Uterus (tissue), 3 donors: ENCODE measurements at regions not wholly inside any gene's neighbourhood (a gene's known extent, or its start where the extent isn't known, plus 50 kb on each side); places are given as distances from the start of the nearest gene placed in this dataset.

Experiments
- DNase-seq, 2 donors: peaks; one replicate each; pipeline ENCODE4 v3.0.0-alpha.2; 2019 to 2020
- H3K27ac ChIP-seq, 2 donors: fragments of 200-600 bp; sonication (generic); 1 replicate in 1 of 2; 2 replicates in 1 of 2; pipeline ENCODE4 v1.5.1; 2016 to 2018
- H3K27me3 ChIP-seq, 2 donors: fragments of 200-600 bp; sonication (generic); one replicate each; pipeline ENCODE4 v1.5.1; 2018 to 2019; ENCODE audit warnings: control low read depth in 1 of 2
- H3K36me3 ChIP-seq, 2 donors: fragments of 200-600 bp; sonication (generic); one replicate each; pipeline ENCODE4 v1.5.1; 2019; ENCODE audit warnings: control low read depth in 1 of 2
- H3K4me1 ChIP-seq, 2 donors: fragments of 200-600 bp; sonication (generic); one replicate each; pipeline ENCODE4 v1.5.1; 2018 to 2019; ENCODE audit warnings: control low read depth in 1 of 2
- H3K4me3 ChIP-seq, 2 donors: fragments of 200-600 bp; sonication (generic); 1 replicate in 1 of 2; 2 replicates in 1 of 2; pipeline ENCODE4 v1.5.1; 2018 to 2019; ENCODE audit warnings: mild to moderate bottlenecking in 1 of 2
- H3K9me3 ChIP-seq, 2 donors: fragments of 200-600 bp; sonication (generic); one replicate each; pipeline ENCODE4 v1.5.1; 2019; ENCODE audit warnings: control low read depth in 1 of 2
- CTCF ChIP-seq, 4 experiments: fragments of 200-600 bp in 2 of 4; fragments of 450-650 bp in 2 of 4; sonication (generic) in 2 of 4; IDR thresholded peaks; one replicate each; pipeline ENCODE4 v1.5.1; 2016 to 2019; ENCODE audit warnings: antibody characterized with exemption in 4 of 4, mild to moderate bottlenecking in 2 of 4, moderate library complexity in 1 of 4
- POLR2A ChIP-seq, 2 donors: fragments of 450-650 bp; IDR thresholded peaks; one replicate each; pipeline ENCODE4 v1.6.1; 2016; ENCODE audit warnings: antibody characterized with exemption in 2 of 2, mild to moderate bottlenecking in 1 of 2, moderate library complexity in 1 of 2
- intact Hi-C: fragments of 100-400 bp; cut with DNase I; formaldehyde crosslinking; loops from one replicate; pipeline ENCODE4 v1.15.1; 2023; ENCODE audit warnings: low total_unique reads
- donor health status: DM: yes; HTN: yes; CAD: no.

DNA sequence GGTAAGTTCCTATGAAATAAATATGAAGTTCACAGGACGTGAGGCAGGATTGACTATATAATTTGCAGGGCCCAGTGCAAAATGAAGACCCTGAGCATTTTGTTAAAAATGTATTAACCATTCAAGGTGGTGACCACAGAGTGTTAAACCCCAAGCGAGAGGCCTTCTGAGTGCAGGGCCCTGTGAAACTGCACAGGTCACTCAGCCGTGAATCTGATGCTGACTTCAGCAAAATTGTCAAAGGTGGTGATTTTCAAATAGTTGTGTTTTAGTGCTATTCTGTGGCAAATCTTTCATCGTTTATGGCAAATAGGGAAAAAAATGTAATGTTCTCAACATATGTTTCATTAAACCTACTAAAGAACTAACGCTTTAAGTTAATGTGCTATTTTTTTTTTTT lies 334.0 kb upstream of the NAV3 start:
- intact Hi-C loops = no loop called here
- no peaks in the 10 kb centered on the region for H3K36me3 ChIP-seq
- DNase-seq = no peak
- H3K4me1 ChIP-seq = no peaks in the 10 kb centered on the region
- no peaks in the 10 kb centered on the region for H3K9me3 ChIP-seq
- no peaks in the 10 kb centered on the region for H3K27me3 ChIP-seq
- H3K4me3 ChIP-seq = no peak overlapping the region
- H3K27ac ChIP-seq = no peak overlapping the region
- no peak for TF ChIP-seq CTCF (IDR thresholded peaks at IDR 0.05)
- no peak for TF ChIP-seq POLR2A (IDR thresholded peaks at IDR 0.05)

DNA sequence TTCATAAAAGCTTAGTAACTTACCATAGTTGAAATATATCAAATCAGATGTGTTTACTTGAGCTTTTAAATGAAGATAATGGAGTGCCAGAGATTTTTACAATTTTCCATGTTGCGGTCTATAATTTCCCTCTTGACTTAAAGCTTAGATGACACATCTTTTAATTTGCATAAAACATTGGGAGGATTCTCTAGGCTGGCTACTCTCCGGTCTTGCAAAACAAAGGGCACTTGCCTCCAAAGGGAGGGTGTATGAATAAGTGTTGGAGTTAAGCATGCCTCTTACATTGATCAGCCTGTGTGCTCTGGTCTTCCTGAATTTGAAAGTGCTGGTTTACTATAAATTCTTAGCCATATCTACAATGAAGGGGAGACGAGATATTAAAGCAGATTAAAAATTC lies 336.4 kb upstream of the NAV3 start:
- H3K36me3 ChIP-seq = no peaks in the 10 kb centered on the region

DNA sequence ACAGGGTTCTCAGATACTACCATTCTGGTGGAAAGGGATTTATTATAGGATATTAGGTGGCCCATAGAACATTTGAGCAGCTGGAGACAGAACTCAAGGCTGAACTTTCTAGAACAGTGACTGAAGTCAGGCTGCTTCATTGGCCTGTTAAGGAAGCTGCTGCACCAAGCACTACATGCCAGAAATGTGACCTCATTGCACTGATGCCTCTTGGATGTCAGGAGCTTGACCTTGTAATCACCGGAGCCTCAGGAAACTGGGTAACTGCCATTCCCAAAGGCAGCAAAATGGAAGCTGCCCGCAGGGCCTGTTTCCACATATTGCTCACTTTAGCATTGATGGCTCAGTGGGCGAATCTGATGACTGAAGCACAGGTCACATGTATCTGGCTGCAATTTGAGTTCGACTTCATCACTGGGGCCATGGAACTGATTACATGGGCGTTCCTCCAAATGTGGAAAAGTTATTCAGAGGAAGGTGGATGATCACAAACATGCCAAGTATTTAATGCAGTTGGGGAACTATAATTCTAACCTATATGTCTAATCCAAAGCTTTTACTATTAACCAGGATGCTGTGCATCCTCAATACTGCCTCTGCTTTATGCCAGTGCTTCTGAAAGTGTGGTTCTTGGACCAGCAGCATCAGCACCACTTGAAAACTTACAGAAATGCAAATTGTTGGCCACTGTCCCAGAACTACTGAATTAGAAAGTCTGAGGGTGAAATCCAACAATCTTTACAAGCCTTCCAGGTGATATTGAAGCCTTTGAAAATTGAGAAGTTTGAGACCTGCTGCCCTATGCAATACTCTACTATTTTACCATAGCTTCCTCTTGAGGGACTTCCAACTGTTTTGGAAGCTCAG lies 337.2 kb upstream of the NAV3 start:
- H3K27ac ChIP-seq = no peak overlapping the region
- intact Hi-C loops = no loop called here
- DNase-seq = no peak

More for the DNA sequence above, 336.4 kb upstream of the NAV3 start:
- H3K4me1 ChIP-seq = no peaks in the 10 kb centered on the region
- no peak overlapping the region for H3K4me3 ChIP-seq
- no peak overlapping the region for H3K27ac ChIP-seq
- H3K9me3 ChIP-seq = no peaks in the 10 kb centered on the region
- TF ChIP-seq POLR2A (IDR thresholded peaks at IDR 0.05) (no peak), CTCF (IDR thresholded peaks at IDR 0.05) (no peak)
- DNase-seq = no peak
- no peaks in the 10 kb centered on the region for H3K27me3 ChIP-seq
- intact Hi-C loops = no loop called here

DNA sequence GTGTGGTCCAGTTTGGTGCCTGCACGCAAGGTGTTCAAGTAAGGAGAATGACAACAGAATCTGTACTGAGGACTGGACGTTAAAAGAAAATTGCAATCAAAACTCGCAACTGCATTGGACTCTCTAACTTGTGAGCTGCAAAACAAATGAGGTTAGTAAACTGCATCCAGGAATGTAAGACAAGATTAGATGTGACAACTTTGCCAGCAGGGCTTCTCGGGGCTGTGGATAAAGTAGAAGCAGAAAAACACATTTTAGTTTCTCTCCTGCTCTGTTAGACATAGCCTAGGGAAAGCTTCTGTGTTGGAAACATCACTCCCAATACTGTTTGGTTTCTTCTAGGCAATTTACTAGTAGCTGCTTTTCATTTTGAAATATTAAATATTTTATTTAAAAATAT lies 338.2 kb upstream of the NAV3 start:
- TF ChIP-seq POLR2A (IDR thresholded peaks at IDR 0.05) (no peak), CTCF (IDR thresholded peaks at IDR 0.05) (no peak)
- Histone ChIP-seq H3K4me1 (no peaks in the 10 kb centered on the region), H3K27ac (no peak overlapping the region), H3K9me3 (no peaks in the 10 kb centered on the region), H3K4me3 (no peak overlapping the region), H3K36me3 (no peaks in the 10 kb centered on the region), H3K27me3 (no peaks in the 10 kb centered on the region)
- no peak for DNase-seq
- intact Hi-C loops = no loop called here

More for the DNA sequence above, 337.2 kb upstream of the NAV3 start:
- no peak for TF ChIP-seq POLR2A (IDR thresholded peaks at IDR 0.05)
- no peak for TF ChIP-seq CTCF (IDR thresholded peaks at IDR 0.05)
- Histone ChIP-seq H3K36me3 (no peaks in the 10 kb centered on the region), H3K4me3 (no peak overlapping the region), H3K27me3 (no peaks in the 10 kb centered on the region), H3K9me3 (no peaks in the 10 kb centered on the region), H3K4me1 (no peaks in the 10 kb centered on the region)

DNA sequence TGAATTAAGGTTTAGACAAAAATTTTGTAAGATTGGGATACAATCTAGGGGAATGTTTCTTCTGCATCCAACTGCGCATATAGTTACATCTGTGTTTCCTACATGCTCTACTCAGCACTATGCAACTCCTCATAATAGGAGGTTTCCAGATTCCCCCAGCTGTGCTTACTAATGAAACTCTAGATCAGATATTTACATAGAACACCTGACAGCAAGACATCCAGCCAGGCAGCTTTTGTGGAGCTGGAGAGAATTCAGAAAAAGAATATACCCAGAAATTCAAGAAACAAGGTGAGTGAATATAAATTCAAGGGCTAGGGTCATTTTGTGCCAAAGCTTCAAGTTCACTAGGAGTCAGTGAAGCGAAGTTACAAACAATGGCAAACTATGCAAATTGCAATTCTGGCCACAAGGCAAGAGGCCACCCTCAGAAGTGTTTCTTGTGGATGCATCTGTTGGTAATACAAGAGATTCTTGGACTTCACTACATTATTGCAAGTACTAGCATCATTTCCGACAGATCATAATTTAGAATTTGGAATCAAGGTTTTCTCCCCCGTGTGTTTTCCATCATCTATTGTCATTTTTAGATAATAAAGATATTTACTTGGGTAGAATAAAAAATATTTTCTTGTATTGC lies 341.2 kb upstream of the NAV3 start:
- Histone ChIP-seq H3K4me1 (no peaks in the 10 kb centered on the region), H3K27ac (no peak overlapping the region), H3K4me3 (no peak overlapping the region), H3K9me3 (no peaks in the 10 kb centered on the region), H3K27me3 (no peaks in the 10 kb centered on the region), H3K36me3 (no peaks in the 10 kb centered on the region)
- intact Hi-C loops = no loop called here
- no peak for DNase-seq
- no peak for TF ChIP-seq POLR2A (IDR thresholded peaks at IDR 0.05)
- no peak for TF ChIP-seq CTCF (IDR thresholded peaks at IDR 0.05)
